HG03521 (cell line): ENCODE measurements at regions not wholly inside any gene's neighbourhood (a gene's known extent, or its start where the extent isn't known, plus 50 kb on each side); places are given as distances from the start of the nearest gene placed in this dataset.

Experiments used
- ATAC-seq: cut with Tn5 transposase; IDR thresholded peaks from one replicate; pipeline ENCODE4 v1.9.1; 2021; ENCODE audit warnings: mild to moderate bottlenecking, moderate library complexity; ENCODE audit not compliant: unreplicated experiment

- no peak for ATAC-seq
These were observed 430.6 kb upstream of the TNP1 start for GRCh38 chr2:217290467-217290866.

DNA sequence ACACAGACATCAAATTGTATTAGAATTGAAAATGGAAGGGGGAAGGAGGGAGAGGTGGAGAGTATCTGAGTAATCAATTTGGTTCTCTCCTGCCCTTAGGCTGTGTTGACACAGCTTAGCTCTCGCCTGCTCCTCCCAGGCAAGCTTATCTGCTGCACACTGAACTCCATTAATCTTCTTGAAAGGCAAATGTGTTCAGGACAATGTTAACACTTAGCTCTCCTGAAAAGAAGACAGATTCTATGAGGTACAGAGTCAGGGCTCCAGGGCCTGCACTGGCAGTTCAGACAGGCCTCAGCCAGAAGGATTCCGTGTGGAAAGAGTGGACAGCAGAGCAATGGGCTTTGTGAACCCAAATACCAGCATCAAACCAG is 430.0 kb upstream of the TNP1 start:
- ATAC-seq, result no peak

- no peak for ATAC-seq
These were observed 429.5 kb upstream of the TNP1 start for GRCh38 chr2:217289177-217289906.

GRCh38 chr2:217288472-217289063 is 428.7 kb upstream of the TNP1 start:
- ATAC-seq, result no peak

- no peak for ATAC-seq
These were observed 427.0 kb upstream of the TNP1 start for GRCh38 chr2:217286833-217287232.

DNA sequence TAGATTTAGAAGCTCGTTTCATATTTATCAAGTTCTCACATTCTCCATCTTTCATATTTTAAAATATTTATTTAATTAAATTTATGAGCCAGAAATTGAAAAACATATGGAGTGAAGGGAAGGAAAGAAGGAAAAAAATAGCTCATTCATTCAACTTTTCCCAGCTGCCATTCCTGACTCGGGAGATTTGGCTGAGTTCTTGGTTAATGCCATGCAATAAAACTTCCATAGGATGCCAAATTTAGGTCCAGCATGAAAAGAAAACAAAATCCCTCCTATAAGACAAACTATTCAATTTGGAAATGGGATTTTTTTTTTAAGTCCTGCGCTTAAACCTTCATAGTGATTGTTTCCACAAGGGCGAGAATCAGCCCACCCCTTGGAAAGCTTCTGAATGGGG is 426.1 kb upstream of the TNP1 start:
- ATAC-seq, result no peak

GRCh38 chr2:217283460-217283859 is 423.6 kb upstream of the TNP1 start:
- no peak for ATAC-seq

- no peak for ATAC-seq
These were observed 422.7 kb upstream of the TNP1 start for GRCh38 chr2:217282531-217282930.

- ATAC-seq, result no peak
These were observed 419.7 kb upstream of the TNP1 start for GRCh38 chr2:217279556-217279955.

DNA sequence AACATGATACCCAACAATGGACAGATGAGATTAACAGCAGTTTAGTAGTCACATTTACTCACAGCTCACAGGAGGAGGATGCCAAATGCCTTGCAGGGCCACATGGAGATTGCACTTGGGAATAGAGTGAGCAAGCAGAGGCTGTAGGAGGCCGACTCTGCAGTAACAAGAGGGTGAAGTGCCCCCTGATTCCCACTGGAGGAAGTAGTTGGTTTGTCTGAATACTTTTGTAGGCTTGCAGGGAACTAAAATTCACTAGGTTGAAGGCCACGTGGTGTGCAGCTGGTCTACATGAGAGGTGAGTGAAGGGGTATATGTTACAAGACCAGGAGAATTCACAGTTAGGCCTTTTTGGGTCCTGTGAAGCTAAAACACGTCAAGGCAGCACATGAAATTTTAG is 419.3 kb upstream of the TNP1 start:
- no peak for ATAC-seq

DNA sequence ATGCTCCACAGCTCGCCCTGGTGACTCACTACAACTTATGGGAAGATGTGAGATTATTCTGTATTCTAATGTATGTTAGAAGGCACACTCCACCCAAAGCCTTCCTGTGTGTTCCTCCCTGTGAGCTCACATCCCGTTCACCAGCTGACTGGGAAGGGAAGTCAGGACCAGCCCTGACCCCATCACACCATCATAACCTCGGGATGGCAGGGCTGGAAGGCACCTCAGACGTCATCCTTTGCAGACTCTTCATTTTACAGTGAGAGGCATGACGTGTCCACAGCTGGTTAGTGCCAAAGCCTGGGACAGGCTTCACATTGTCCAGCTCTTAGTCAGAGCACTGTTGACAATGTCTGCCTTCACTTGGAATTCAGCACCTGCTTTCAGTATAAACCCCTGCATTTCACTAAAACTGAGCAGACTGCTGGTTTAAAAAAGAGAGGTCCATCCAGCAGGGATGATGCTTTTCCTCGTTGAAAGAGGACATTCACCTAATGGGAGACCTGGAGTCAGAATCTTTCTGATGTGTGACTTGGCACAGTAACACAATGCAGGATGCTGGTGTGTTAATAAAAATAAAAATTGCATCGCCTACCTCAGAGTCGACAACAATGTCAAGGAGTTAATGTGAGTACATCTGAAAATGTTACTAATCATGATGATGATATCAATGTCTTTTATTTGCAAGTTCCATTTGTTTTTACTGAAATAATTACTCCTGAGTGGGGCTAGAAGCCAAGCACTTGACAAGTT is 418.0 kb upstream of the TNP1 start:
- no peak for ATAC-seq

DNA sequence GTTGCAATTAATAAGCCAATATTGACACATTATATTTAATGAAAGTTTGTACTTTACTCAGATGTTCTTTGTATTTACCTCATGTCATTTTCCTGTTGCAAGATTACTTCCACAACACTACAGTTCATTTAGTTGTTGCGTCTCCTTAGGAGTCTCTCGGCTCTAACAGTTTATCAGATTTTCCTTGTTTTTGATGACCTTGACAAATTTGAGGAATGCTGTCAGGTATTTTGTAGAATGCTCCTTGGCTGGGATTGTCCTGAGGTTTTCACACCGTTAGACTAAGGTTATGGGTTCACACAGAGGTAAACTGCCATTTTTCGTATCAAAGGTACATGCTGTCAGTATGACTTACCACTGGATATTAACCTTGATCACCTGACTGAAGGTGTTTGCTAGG is 416.6 kb upstream of the TNP1 start:
- no peak for ATAC-seq

DNA sequence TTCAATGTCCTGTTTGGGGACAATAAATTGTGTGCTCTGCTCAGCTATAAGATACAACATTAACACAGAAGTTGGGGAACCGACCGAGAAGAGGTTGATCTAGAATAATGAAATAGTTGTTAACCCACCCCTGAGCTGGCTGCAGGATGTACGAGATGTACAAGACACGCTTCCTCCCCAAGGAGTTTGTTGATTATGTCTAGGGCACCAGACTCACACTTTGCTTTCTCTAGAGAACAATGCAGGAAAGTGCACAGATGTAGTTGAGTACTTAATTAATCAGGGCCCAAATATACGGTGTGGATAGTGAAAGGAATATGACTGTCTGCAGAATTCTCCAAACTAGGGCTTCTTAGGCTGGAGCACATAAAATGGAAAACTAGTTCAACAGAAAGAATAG is 415.2 kb upstream of the TNP1 start:
- ATAC-seq, result no peak

DNA sequence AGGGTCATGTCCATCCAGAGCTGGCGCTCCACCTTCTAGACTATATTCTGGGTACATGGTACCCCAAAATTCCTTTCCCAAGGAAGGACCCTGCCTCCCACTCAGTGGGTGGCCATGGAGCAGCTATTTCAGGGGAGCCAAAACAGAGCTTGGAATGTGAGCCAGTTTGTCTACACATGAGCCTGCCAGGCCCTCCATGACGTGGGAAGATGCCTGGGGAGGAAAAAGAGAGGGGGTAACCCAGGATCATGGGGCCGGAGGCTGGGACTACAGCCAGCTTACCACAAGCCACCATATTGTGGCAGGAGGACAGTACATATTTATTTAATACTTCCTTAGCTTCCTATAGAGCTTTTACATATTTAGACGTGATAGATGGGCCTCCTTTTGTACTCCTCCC is 414.7 kb upstream of the TNP1 start:
- ATAC-seq, result no peak

- no peak for ATAC-seq
These were observed 414.0 kb upstream of the TNP1 start for GRCh38 chr2:217273851-217274250.

DNA sequence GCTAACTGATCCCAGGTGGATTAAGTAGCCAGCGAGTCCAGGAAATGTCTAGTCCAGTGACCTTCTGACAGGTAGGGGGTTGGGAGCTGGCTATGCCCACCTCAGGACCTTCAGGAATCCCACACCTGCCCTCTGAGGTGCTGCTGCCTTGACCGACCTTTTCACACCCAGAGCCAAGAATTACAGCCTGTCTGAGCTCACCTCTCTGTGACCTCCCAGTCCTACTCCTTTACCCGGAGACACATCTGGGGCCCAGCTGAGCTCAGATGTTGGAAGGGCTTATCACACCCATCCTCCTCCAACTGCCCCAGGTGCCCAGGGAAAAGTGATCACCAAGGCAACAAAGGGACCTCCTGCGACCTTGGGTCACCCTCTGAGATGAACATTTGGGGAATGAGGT is 413.3 kb upstream of the TNP1 start:
- no peak for ATAC-seq

DNA sequence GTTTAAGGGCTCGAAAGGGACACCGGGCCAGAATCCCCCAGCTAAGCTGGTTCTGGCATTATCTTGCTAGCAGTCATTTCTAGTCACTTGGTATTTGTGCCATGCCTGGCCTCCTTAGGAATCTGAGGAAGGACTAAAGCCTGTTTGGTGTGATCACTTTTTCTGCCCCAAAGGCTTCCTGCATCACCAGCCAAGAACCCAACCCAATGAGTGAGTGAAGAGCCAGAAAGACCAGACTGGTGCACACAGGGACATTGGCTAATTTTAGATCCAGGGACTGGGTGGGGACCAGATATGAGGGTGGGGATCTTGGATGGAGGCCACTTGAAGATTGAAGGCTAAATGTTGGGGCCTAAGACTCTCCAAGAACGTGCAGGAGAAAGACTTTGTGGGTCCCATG is 411.9 kb upstream of the TNP1 start:
- ATAC-seq, result no peak

- no peak for ATAC-seq
These were observed 410.7 kb upstream of the TNP1 start for GRCh38 chr2:217270485-217271121.

- ATAC-seq, result no peak
These were observed 410.0 kb upstream of the TNP1 start for GRCh38 chr2:217269701-217270484.

GRCh38 chr2:217268978-217269377 is 409.1 kb upstream of the TNP1 start:
- no peak for ATAC-seq

- no peak for ATAC-seq
These were observed 407.9 kb upstream of the TNP1 start for GRCh38 chr2:217267758-217268157.
